Liver (tissue), 3 donors: ENCODE measurements at regions not wholly inside any gene's neighbourhood (a gene's known extent, or its start where the extent isn't known, plus 50 kb on each side); places are given as distances from the start of the nearest gene placed in this dataset.

ENCODE experiments used
- ATF3 ChIP-seq: IDR thresholded peaks from 2 replicates; pipeline ENCODE4 v1.6.1; 2016; ENCODE audit warnings: antibody characterized with exemption
- CTCF ChIP-seq: fragments of 150-350 bp; IDR thresholded peaks from 2 replicates; pipeline ENCODE4 v1.5.1; 2017; ENCODE audit warnings: improper control_type of control experiment, low read depth, low read length; ENCODE audit not compliant: missing input control
- EGR1 ChIP-seq, 2 donors: IDR thresholded peaks; 2 replicates each; pipeline ENCODE4 v1.6.1; 2016 to 2018; ENCODE audit warnings: antibody characterized with exemption in 2 of 2, low read depth in 2 of 2
- FOXA1 ChIP-seq: IDR thresholded peaks from 2 replicates; pipeline ENCODE4 v1.6.1; 2016; ENCODE audit warnings: antibody characterized with exemption
- MAX ChIP-seq: IDR thresholded peaks from 2 replicates; pipeline ENCODE4 v1.6.1; 2016; ENCODE audit warnings: antibody characterized with exemption
- RAD21 ChIP-seq, 2 donors: IDR thresholded peaks; 2 replicates each; pipeline ENCODE4 v1.6.1; 2016; ENCODE audit warnings: antibody characterized with exemption in 2 of 2, mild to moderate bottlenecking in 2 of 2
- REST ChIP-seq: IDR thresholded peaks from 2 replicates; pipeline ENCODE4 v1.6.1; 2016; ENCODE audit warnings: antibody characterized with exemption, mild to moderate bottlenecking
- SP1 ChIP-seq: IDR thresholded peaks from 2 replicates; pipeline ENCODE4 v1.6.1; 2018; ENCODE audit warnings: antibody characterized with exemption, mild to moderate bottlenecking
- TAF1 ChIP-seq: conservative IDR thresholded peaks from 2 replicates; pipeline ENCODE4 v1.6.1; 2016; ENCODE audit warnings: antibody characterized with exemption, mild to moderate bottlenecking
- YY1 ChIP-seq: IDR thresholded peaks from 2 replicates; pipeline ENCODE4 v1.6.1; 2016; ENCODE audit warnings: antibody characterized with exemption, mild to moderate bottlenecking
- donor health status: healthy.
- donor health status: healthy.

GRCh38 chr7:23960361-23960760 is 250.3 kb downstream of the STK31 start:
- TF ChIP-seq CTCF (no peak), ATF3 (no peak), RAD21 (IDR thresholded peaks at IDR 0.05) (no peak), REST (no peak), YY1 (no peak), FOXA1 (no peak), TAF1 (no peak), SP1 (no peak), MAX (no peak), EGR1 (IDR thresholded peaks at IDR 0.05; ENCODE audit: low read depth in 2 of 2) (no peak)
